HG02870 (cell line): ENCODE measurements at regions not wholly inside any gene's neighbourhood (a gene's known extent, or its start where the extent isn't known, plus 50 kb on each side); places are given as distances from the start of the nearest gene placed in this dataset.
"Not testable (repeated sequence)": the region's sequence is repeated elsewhere in the genome, so short reads cannot be mapped to it uniquely, and the experiment has no call there.

Source experiments
- ATAC-seq: cut with Tn5 transposase; IDR thresholded peaks from one replicate; pipeline ENCODE4 v1.9.1; 2021; ENCODE audit warnings: mild to moderate bottlenecking, moderate library complexity; ENCODE audit not compliant: unreplicated experiment

GRCh38 chr12:46578190-46578982 lies 205.8 kb upstream of the SLC38A2 start:
- ATAC-seq, result no peak

- ATAC-seq, result no peak
Observed at GRCh38 chr12:46577063-46577776, 204.6 kb upstream of the SLC38A2 start.

- ATAC-seq, result no peak
Observed at GRCh38 chr12:46574847-46575246, 202.3 kb upstream of the SLC38A2 start.

GRCh38 chr12:46573347-46573658 lies 200.7 kb upstream of the SLC38A2 start:
- ATAC-seq, result no peak

GRCh38 chr12:46572644-46573346 lies 200.2 kb upstream of the SLC38A2 start:
- no peak for ATAC-seq

- no peak for ATAC-seq
Observed at GRCh38 chr12:46571608-46572007, 199.0 kb upstream of the SLC38A2 start.

- ATAC-seq, result no peak
Observed at GRCh38 chr12:46569826-46570439, 197.4 kb upstream of the SLC38A2 start.

GRCh38 chr12:46567667-46568066 lies 195.1 kb upstream of the SLC38A2 start:
- ATAC-seq, result no peak

GRCh38 chr12:46562625-46563225 lies 190.2 kb upstream of the SLC38A2 start:
- no peak for ATAC-seq

- ATAC-seq, result not testable (repeated sequence)
Observed at GRCh38 chr12:46561769-46562624, 189.4 kb upstream of the SLC38A2 start.

GRCh38 chr12:46560874-46561273 lies 188.3 kb upstream of the SLC38A2 start:
- ATAC-seq, result no peak

- no peak for ATAC-seq
Observed at GRCh38 chr12:46560089-46560488, 187.5 kb upstream of the SLC38A2 start.

GRCh38 chr12:46559311-46559710 lies 186.7 kb upstream of the SLC38A2 start:
- ATAC-seq, result no peak

- ATAC-seq, result no peak
Observed at GRCh38 chr12:46558677-46559076, 186.1 kb upstream of the SLC38A2 start.

- ATAC-seq, result no peak
Observed at GRCh38 chr12:46557539-46558373, 185.2 kb upstream of the SLC38A2 start.

- no peak for ATAC-seq
Observed at GRCh38 chr12:46556819-46557524, 184.4 kb upstream of the SLC38A2 start.

GRCh38 chr12:46556105-46556559 lies 183.6 kb upstream of the SLC38A2 start:
- ATAC-seq, result no peak

- no peak for ATAC-seq
Observed at GRCh38 chr12:46555406-46555852, 182.9 kb upstream of the SLC38A2 start.
